SK-N-SH (cell line): ENCODE measurements at regions not wholly inside any gene's neighbourhood (a gene's known extent, or its start where the extent isn't known, plus 50 kb on each side); places are given as distances from the start of the nearest gene placed in this dataset.

Experiments
- EP300 ChIP-seq, 2 experiments: IDR thresholded peaks; 2 replicates each; pipeline versions ENCODE4 v1.4.0 to v1.6.1; 2012; ENCODE audit warnings: borderline replicate concordance in 1 of 2, low read depth in 1 of 2, low read length in 1 of 2
- EZH2phosphoT487 ChIP-seq: fragments of 200-600 bp; sonication (generic); IDR thresholded peaks from 2 replicates; pipeline ENCODE4 v1.6.1; 2017; ENCODE audit warnings: low read depth, mixed run types, mild to moderate bottlenecking, antibody characterized with exemption, moderate library complexity, borderline replicate concordance
- NRF1 ChIP-seq: IDR thresholded peaks from 2 replicates; pipeline ENCODE4 v1.6.1; 2012; ENCODE audit warnings: low read depth, mild to moderate bottlenecking, low read length
- POLR2AphosphoS5 ChIP-seq: IDR thresholded peaks from 2 replicates; pipeline ENCODE4 v1.6.1; 2012; ENCODE audit warnings: low read depth, low read length
- RAD21 ChIP-seq: IDR thresholded peaks from 2 replicates; pipeline ENCODE4 v1.6.1; 2012; ENCODE audit warnings: mild to moderate bottlenecking, low read length
- SMC3 ChIP-seq: IDR thresholded peaks from 2 replicates; pipeline ENCODE4 v1.6.1; 2012; ENCODE audit warnings: low read depth, low read length, improper control_type of control experiment
- TF ChIP-seq, protein P1 (sequence below): fragments of 200-600 bp; sonication (generic); IDR thresholded peaks from 2 replicates; pipeline ENCODE4 v1.6.1; 2017; ENCODE audit warnings: antibody characterized with exemption, mild to moderate bottlenecking, moderate library complexity

DNA sequence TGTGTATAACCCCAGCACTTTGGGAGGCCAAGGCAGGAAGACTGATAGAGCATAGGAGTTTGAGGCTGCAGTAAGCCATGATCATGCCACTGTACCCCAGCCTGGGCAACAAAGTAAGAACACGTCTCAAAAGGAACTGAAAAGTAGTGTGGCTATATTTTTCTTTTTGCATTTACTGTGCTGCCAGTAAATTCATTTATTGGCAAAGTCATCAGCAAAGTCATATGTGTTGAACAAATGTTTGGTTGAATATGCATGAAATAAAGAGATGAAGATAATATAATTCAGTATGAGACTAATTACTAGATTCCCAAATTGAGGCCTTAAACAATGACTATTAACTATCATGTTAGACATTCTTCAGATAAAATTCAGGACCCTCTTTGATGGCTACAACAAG, 829.1 kb downstream of the PCDH7 start:
- TF ChIP-seq, protein P1, sequence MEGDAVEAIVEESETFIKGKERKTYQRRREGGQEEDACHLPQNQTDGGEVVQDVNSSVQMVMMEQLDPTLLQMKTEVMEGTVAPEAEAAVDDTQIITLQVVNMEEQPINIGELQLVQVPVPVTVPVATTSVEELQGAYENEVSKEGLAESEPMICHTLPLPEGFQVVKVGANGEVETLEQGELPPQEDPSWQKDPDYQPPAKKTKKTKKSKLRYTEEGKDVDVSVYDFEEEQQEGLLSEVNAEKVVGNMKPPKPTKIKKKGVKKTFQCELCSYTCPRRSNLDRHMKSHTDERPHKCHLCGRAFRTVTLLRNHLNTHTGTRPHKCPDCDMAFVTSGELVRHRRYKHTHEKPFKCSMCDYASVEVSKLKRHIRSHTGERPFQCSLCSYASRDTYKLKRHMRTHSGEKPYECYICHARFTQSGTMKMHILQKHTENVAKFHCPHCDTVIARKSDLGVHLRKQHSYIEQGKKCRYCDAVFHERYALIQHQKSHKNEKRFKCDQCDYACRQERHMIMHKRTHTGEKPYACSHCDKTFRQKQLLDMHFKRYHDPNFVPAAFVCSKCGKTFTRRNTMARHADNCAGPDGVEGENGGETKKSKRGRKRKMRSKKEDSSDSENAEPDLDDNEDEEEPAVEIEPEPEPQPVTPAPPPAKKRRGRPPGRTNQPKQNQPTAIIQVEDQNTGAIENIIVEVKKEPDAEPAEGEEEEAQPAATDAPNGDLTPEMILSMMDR = no peak
- no peak for TF ChIP-seq EZH2phosphoT487
- no peak for TF ChIP-seq SMC3
- no peak for TF ChIP-seq RAD21
- no peak for TF ChIP-seq POLR2AphosphoS5
- TF ChIP-seq NRF1 = no peak
- no peak for TF ChIP-seq EP300 (IDR thresholded peaks at IDR 0.05; ENCODE audit: borderline replicate concordance in 1 of 2, low read depth in 1 of 2, low read length in 1 of 2)
